ENCODE measurements at regions not wholly inside any gene's neighbourhood (a gene's known extent, or its start where the extent isn't known, plus 50 kb on each side); places are given as distances from the start of the nearest gene placed in this dataset.

DNA sequence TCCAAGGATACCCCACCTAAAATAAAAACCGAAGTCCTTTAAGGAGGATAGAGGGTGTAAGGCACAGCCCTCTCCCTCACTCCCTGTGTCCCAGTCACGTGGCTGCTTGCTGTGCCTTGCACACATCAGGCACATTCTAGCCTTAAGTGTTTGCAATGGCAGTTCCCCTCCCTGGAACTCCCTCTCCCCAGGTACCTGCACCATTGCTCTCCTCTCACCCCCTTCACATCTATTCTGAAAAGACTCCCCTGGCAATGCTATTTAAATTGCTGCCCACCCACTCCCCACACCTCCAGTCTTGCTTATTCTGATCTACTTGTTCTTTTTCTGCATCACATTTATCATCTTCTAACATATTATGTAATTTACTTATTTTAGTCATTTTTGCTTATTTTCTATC is 91.6 kb upstream of the LNX1 start:
- DNase-seq = no peak

DNA sequence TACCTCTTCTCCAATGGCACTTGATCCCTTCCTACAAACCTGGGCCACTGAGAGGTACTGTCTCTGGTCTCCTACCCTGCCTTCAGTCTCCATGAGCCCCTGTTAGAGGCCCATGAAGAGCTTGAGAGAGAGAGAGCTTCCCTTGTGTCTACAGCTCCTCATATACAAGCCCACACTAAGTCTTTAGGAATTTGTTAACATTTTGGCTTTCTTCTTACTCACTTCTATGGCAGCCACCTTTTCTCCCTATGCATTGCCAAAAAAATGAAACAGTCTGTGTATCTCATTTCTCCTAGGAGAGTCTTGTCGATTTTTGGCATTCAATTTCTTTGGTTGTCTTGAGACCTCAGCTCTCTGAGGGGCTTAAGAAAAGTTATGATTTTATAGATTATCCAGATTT is 90.9 kb upstream of the LNX1 start:
- DNase-seq = no peak

DNA sequence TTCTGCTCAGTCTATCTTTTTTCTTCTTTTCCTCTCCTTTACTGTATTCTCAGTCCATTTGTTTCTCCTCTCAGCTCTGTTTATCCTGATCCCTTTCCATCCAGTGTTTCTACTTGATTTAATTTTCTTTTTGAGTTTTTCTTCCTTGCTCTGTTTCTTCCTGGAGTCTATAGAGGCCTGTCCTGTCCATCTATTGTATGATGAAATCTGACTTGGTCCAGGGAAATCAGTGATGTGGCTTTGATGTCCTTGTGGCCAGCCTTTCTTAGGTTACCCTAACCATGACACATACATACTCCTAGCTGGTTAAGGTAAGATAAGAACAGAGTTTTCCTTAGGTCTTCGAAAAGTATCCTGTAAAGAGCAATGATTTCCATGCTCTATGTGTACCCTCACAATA is 89.3 kb upstream of the LNX1 start:
- DNase-seq = no peak

DNA sequence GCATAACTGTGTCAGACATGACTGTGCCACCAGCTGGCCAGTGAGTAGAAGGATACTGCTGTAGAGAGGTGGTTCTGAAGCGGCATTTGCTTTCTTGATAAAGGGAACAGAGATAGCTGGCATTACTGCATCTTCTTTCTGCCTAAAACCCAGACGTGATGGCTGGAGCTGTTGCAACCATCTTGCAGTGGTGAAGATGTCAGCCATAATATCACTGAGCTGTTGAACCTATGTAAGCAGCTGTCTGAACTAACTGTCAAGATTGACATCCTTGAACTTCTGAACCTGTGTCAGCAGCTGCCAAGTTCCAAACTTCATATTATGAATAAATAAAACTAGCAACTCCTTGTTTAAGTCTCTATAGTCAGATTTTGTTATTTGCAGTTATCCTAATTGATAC is 88.9 kb upstream of the LNX1 start:
- no peak for DNase-seq

DNA sequence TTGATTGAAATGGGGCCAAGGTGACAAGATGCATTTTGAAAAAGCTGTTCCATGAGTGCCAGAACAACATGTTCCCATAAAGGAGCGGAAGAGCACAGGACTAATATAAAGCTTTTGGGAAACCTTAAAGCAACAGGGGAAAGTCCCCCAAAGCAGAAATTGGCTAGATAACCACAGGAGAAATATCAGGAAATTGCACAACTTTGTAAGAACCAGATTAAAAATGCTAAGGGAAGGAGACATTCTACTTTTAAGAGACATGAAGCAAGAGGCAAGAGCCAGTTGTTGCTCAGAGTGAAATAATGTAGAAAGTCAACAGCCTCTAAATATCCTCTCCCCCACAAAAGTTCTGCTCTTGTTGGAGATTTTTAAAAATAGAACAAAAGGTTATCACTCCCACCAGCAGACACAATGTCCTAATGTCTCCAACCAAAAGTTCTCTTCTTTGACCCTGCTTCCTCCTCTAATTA is 85.2 kb upstream of the LNX1 start:
- DNase-seq = no peak

DNA sequence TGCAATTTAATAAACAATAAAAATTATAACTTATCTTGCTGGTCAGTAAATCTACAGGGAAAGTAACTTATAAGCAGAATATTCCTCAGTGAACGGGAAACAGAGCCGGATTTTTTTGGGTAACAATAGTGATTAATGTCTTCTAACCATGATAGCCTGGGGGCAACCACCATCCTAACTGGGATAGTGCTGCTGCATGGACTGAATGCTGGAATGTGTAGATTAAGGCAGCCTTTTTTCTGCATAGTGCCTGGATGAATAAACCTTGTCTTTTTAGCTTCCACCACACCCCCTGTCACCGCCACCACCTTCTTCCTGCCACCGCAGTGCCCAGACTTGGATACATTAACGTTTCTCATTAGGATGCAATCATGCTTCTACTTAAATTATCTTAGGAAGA is 83.6 kb upstream of the LNX1 start:
- no peak for DNase-seq

DNA sequence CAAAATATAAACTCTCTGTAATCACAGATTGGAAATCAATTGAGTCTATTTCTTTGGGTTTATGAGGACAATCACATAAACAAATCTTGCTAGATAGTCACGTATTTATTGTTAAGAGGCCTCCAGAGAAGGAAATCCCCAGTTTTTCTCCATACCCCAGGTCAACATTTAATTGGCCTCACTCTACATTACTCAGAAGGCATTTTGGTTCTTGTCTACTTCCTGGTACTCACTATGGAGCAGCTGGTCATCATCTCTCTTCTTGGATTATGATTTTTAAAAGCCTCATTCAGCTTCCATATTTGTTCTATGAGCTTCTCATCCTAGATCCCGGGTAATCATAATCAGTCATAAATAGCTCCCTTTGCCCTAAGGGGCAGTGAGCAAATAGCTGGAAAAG is 81.6 kb upstream of the LNX1 start:
- no peak for DNase-seq

DNA sequence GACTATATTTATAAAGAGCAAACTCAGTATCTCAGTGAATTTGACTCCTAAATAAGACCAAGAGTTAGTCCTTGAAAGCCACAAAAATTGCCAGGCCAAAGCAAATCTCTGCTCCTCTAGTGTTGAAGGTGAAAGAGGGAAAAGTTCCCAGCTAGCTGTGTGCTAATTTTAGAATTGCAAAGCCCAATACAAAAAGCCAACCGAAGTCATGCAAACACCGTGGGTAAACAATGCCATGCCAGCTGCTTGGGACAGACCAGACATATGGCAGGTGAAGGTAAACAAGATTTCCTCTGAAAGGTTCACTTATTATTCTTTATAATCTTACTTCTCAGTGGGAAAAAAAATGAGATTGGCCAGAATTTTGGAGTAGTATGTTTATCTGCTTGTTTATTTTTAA is 80.5 kb upstream of the LNX1 start:
- no peak for DNase-seq

DNA sequence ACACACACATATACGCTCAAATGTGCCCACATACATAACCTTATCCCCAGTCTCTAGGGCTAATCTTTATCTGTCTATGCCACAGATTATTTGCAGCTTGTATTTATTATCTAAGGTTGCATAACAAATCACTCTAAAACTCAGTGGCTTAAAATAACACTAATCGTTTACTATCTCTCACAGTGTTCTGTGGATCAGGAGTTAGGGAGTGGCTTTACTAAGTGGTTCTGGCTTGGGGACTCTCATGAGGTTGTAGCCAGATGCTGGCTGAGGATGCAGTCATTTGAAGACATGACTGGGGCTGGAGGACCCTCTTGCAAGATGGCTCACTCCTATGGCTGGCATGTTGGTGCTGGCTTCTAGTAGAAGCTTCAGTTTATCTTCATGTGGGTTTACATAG is 68.5 kb upstream of the LNX1 start:
- DNase-seq = no peak

DNA sequence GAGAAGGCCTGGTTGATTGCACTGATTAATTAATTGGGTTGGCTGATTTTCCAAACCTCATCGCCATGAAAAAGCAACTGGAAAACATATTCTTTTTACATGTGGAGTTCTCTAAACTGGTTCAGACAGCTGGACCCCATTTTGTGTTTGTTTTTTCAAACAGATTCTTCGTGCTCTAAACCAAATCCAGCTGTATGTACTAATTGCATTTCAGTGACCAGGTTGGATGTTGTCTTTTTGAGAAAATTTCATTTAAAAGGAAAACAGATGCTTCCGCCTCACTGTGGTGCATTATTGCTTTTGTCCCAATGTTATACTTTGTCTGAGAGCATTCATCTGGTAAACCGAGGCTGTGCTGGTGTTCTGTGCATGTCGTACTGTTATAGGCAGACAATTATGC is 67.8 kb upstream of the LNX1 start:
- no peak for DNase-seq

DNA sequence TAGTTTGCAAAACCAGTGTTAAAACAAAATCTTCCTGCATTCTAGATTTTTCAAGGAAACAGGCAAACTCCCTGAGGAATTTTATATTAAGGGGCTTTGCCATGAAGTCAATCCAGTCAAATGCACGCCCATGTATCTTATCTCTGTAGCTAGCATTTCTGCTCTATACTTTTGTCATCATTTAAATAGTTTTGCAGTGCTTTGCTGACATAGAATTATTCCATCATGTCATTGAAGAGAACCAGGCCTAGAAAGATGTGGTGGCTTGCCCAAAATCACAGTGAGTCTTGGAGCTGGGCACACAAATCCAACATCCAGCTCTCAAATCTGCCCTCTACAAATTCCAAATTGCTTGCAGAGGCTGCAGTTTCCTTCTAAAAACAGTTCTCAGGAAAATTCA is 66.7 kb upstream of the LNX1 start:
- no peak for DNase-seq

DNA sequence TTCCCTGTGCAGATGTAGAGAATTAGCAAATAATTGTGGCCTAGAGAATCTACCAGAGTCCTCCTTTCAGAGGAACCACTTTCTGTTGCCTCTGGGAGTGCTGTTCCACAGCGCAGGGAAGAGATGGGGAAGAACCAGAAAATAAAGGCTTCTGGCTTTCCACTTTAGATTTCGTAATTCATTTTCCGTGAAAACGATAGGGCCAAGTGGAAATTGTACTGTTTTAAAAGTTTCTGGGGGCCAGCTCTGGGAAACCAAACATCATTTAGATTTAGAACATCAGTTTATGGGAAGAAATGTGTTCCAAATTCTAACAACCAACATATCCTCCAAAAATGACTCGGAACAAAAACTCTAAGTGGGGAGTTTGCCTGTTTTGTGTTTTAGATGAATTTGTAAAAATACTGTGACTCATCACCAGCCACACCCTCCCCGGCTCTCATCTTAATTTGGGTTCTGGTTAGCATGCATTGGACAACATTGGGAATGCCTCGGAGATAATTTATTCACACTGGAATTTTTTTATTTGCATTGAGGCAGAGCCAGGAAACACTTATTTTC is 65.2 kb upstream of the LNX1 start:
- DNase-seq = no peak

DNA sequence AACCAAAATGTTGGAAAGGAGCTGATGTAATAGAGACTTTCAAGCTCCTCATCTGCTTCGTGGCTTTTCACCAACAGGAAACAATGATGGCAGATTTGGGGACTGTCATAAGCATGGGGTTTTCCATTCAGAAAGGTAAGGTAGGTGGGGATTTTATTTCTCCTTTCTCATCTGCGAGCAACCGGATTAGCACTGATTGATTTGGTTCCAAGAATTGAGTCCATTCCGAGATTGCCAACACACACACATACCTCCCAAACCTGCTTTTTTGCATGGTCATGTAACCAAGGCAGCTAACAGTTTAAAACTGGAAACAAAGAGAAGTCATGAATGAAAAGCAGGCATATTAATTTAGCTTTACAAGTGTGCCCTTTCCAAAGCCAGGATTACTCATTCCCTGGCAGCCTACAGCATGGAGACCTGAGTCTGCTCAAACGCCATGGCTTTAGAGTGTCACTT is 63.0 kb upstream of the LNX1 start:
- no peak for DNase-seq

DNA sequence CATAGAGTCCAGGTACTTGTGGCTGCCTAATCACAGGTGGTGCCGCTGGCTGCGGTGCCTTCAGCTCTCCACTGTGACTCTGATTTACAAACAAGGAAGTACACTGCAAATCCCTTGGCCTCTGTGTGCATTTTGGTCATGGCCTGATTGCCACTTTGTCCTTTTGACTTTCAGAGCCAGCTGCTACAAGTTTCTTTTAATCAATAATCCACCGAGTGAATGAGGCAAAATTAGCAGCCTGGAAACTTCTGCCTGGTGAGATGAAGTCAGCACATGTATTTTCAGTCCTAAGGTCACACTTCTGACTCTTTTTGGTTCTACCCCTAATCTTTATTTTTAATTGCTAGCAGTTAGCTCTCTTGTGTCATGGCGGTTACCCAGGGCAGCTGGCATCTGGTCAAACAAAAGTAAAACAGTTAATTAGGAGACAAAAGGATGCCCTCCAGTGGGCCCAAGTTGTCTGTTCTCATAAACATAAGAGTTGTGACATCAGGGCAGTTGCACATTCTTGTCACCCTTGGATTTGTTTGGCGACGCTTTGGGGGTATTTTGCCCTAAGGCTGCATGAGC is 62.3 kb upstream of the LNX1 start:
- DNase-seq = peak; percentile 0

DNA sequence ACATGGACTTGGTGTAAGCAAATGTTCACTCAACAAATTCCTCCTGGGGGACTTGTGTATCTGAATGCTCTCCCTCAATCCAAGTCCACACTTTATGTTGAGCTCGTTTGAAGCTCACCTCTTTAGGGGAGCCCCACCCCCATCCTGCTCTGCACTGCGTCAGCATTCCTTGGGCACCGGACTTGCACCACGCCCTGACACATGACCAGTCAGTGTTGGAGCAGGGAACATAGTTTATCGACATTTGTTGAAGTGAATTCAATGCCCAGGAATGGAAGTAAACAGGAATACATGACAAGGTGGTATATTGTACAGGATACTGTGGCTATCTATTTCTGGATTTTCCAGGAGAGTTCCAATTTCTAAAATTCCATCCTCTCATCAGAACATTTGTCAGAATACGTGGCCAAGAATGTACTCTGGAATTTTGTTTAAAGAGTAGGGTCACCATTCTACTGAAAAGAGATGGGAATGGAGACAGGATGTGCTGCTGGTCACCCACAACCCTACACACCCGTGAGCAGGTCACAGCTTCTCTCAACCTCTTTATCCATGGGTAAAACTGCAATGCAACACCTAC is 60.0 kb upstream of the LNX1 start:
- DNase-seq = no peak

DNA sequence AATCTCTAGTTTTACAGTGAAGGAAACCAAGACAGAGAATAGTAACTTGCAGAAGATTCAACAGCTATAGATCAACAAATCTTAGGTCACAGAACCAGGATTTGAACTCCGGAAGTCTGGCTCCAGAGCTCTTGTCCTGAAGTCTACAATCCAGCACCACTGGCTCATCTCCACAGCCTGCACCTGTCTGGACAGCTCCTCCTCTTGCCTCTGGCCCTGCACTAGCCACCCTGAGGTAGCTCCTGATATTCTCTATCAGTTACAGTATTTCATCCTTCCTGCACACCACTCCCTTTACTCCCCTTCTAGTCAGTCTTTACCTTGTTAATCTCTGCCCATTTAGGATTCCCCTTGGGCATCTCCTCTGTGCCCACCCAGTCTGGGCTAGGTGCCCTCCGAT is 58.1 kb upstream of the LNX1 start:
- DNase-seq = no peak

DNA sequence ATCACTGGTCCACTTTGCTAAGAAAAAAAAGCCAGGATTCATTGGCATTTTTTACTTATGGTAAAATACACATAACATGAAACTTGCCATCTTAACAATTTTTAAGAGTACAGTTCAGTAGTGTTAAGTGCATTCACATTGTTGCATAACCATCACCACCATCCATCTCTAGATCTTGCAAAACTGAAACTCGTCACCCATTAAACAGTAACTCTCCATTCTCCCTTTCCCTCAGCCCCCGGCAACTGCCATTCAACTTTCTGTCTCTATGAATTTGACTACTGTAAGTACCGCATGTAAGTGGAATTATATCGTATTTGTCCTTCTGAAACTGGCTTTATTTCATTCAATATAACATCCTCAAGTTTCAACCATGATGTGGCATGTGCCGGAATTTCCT is 56.3 kb upstream of the LNX1 start:
- no peak for DNase-seq

DNA sequence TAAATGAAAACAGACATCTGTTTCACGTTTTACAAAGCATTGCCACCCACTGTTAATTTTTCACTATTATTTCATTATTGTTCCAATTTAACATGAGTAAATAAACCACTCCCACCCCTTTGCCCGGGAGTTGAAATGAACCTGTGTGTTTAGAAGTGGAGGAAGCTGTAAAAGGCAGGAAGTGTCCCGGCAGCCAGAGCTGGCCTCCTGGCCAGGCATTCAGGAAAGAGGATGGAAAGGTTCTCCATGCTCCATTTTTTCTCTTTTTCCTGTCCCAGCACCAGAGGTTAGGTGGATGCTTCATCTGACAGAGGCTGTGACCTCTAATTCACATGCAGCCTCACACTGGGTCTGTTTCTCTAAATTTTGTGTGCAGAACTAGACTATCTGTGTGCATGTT is 55.5 kb upstream of the LNX1 start:
- no peak for DNase-seq

DNA sequence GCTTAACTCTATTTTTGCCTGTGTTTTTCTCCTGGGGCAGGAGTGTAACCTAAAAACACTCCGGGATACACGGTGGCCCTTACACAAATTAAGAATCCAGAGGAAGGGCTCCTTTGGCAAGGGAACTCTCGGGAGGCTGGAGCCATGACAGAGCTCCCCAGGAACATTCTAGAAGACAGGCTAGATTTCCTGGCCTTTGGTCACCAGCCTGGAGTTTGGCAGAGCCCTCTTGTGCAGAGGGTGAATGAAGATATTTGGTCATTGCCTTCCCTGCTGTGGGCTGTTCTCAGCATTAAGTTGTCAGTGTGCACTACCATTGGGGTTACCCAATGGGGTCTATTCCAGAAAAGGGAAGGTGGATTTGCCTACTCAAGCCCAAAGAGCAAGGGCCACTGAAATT is 53.8 kb upstream of the LNX1 start:
- no peak for DNase-seq

DNA sequence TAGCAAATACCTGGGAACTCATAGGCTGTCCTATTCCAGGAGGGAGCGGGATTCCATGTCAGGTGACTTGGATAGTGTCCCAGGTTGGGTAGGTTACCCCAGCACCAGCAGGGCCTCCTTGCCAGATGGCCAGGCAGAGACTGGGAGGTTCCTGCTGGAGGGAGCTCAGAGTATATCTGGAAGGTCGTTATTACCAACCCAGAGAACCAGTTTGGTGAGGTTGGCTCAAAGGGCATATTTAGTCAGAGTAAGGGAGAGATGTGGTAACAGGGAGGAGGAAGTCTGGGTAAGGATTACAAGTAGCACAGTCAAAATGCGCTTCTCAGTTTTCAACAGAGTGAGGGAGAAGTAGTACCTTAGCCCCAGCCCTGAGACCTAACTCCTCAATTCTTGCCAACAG is 53.3 kb upstream of the LNX1 start:
- no peak for DNase-seq

Measured in NCI-H2227 treated with DMSO at 0.1 percent for 48 hours (cell line).